HG02870 (cell line): ENCODE measurements at regions not wholly inside any gene's neighbourhood (a gene's known extent, or its start where the extent isn't known, plus 50 kb on each side); places are given as distances from the start of the nearest gene placed in this dataset.
"Not testable (repeated sequence)": the region's sequence is repeated elsewhere in the genome, so short reads cannot be mapped to it uniquely, and the experiment has no call there.

Experiments
- ATAC-seq: cut with Tn5 transposase; IDR thresholded peaks from one replicate; pipeline ENCODE4 v1.9.1; 2021; ENCODE audit warnings: mild to moderate bottlenecking, moderate library complexity; ENCODE audit not compliant: unreplicated experiment

DNA sequence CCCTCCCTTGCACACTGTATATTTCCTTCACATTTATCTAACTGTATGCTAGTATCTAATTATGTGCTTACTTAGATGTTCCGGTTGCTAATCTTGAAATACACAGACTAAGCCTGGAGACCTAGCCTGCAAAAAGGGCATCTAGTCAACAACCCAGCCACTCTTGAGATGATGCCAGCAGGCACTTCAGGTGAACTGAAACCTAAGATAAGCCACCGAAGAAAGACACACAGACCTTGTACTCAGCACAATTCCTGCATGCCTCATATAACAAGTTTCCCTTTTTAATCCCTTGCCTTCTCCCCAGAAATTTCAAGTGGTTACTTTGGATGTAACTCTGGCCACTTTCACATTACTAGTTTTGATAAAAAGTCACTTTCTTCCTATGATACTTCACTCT is 2506.6 kb downstream of the ARAP2 start:
- ATAC-seq, result no peak

DNA sequence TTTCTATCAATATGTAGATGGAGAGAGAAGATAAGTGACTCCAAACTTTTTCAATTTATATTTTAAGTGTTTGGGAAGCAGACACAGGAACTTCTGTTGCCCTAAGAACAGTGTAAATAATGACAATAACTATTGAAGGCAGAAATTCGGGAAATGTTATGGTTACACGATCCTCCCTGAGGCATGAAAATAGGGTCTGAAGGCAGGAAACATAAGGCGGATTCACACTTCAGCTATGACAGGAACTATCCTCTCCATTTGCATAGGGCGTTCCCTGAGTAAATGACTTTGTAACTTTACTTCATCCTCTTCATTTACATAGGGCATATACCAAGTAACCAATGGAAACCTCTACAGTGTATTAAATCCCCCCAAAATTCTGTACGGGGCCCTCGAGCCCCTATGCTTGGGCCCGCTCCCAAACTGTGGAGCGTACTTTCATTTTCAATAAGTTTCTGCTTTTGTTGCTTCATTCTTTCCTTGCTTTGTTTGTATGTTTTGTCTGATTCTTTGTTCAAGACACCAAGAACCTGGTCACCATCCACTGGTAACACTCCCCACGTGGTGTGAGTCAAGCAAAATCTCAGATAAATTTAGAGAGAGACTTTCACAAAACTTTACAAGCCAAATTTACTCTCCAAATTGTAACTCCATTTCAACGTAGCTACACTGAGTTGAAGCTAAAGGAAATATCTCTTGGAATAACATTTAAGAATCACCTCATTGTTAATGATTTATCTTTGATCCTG is 2504.3 kb downstream of the ARAP2 start:
- ATAC-seq, result no peak

DNA sequence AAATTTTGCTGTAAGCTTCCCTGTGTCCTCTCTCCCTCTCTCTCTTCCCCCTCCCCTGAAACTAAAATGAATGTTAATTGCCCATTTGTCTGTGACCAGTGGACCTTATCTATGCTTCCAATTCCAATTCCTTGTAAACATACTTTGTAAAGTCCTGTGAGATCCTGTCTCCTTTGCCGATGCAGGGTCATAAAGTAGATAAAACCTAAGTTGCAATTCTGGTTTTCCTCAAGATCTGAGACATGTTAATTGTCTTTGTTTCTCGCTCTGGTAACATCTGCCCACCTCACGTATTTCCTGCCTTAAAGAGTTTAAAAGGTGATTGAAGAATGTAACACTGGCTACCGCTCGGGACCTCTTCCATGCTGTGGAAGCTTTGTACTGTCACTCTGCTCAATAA is 2503.4 kb downstream of the ARAP2 start:
- ATAC-seq, result not testable (repeated sequence)

DNA sequence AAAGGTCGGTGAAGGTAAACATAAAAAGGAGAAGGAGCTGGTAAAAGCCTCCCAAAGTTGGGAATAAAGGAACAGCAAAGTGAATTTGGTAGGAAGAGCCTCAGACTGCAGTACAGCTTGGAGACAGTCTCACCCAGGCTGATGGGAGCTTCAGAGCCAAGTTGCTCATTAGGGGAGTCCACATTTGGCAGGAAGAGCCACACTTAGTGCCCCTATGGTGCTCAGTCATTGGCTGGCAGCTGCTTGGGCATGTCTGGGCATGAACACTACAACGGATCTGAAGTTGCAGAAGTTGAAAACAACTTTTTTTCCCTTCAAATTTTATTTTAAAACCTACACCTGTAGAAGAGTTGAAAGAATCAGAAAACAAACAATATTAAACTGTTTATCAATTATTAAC is 2497.3 kb downstream of the ARAP2 start:
- ATAC-seq, result peak; percentile 64

DNA sequence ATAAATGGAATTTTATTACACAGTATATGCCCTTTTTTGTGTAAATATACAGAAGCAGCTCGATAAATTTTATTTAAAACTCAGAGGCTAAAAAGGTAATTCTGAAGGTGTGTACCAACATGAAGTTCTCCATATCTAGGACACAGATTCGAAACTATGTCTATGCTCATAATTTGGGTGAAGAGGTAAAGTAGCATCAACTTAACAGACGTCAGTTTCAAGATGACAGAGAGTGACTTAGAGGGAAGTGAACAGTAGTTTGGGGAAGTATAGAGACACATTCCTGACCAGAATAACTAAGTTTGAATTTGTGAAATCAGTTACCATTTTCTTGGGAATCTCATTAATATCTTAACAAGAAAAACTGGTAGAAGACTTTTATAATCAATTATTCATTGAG is 2493.3 kb downstream of the ARAP2 start:
- ATAC-seq, result no peak

DNA sequence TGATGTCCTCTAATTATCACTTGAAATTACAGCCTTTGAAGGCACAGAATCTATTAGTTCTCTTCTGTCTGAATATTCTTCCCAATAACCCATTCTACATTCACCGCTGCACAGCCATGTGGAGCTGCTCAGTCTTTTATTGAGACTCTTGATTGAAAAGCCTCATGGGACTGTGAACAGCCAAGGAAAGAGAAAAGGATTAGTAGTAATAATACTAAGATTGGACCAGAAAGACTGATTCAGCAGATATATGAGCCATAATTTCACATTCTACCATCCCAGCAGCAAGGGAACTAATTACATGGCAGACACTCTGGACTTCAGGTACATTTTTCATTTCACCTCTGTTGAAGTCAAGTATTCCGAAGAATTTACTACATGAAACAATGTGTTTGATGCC is 2471.7 kb downstream of the ARAP2 start:
- ATAC-seq, result no peak

DNA sequence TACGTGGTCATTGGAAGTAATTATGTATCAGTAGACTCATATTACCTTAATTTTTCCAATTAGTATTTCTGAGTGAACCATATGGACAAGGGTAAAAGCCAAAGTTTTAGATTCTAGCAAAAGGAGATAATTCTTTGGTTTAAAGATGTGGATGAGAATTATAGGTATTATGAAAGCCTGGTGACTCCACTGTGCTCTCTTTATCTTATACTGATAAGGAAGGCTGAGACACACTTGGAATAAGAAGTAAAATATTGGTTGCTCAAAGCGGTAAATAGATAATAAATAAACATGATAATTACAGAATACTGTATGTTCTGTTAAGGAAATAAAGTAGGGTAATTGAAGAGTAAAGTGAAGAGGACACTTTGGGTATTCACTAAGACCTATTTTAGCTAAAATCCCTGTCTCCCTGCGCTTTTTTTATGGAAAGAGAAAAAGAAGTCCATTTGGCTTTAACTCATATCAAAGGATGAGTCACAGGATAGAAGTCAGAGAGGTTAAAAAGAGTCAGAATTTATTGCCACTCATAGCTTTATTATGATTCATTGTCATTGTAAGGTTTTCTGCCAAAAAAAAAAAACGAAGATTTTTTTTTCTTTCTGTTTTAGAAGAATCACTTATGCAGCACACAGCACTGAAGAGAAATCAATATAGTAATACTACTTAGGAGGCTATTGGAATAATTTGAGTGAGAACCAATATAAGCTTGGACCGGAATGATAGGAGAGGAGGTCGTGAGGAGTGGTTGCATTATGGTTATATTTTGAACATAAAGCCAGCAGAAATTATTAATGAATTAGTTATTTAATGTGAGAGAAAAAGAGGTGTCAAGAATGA is 2463.1 kb downstream of the ARAP2 start:
- no peak for ATAC-seq

DNA sequence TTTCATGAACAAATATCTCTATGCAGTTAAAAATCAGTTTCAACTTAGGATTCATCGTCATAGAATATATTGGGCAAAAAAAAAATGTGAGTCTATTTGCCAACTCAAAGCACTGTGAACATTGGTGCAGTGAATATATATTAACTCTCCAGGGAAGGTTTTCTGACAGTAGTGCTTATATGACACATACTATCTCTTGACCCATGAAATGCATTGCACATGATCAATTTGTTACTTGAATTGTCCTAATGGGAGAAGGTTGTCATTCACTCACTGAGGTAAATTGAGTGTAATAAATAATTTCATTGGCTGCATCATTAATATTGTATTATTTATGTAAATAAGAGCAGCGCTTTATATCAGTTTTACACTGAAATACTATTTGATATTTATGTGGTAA is 2458.5 kb downstream of the ARAP2 start:
- no peak for ATAC-seq

DNA sequence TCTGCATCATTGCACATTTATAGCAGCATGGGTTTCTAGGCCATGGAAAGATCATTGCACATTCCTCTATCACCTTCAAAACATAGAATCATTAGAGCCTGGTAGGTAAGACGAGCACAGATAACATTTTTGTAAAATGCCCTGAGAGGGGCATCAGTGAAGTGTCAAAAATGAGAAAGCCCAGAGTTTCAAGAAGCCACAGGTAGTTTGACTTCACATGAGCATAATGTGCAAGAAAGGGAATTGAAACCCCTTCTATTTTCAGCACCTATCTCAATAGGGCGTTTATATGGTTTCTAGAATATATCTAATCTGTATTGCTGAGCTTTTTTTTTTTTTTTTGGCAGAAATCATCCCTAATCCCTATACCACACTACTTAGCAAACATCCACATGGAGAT is 2441.7 kb downstream of the ARAP2 start:
- no peak for ATAC-seq

DNA sequence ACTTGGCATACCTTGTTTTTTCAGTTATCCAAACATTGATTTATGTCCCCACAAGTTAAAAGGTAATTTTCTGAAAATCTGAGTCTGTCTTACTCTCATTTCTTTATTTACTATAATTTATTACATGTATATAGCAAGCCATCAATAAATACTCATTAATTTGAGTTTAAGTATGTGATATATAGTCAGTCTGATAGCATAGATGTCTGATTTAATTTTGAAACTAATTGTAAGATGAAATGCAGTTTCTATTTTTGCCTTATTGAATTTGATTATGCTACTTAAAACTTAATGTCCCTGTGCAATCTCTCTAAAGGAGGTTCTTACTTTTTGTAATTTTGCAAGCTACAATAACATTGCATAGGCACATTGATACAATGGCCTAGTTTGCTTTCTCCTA is 2418.6 kb downstream of the ARAP2 start:
- no peak for ATAC-seq

DNA sequence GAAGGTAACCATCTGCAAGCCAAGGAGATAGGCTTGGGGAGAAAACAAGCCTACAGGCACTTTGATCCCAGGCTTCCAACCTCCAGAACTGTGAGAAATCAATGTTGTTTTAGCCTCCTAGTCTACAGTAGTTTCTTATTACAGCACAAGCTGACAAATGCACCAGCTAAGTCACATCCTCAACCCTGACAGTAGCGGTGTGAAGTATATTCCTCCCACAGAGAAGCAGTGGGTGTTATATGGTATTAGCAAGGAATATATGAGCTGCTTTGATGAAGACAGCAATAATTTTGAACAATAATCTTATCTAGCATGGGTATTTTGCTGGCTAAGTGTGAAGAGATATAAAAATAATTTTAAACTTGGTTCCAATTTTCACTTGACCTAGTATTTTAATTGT is 2415.0 kb downstream of the ARAP2 start:
- ATAC-seq, result not testable (repeated sequence)

DNA sequence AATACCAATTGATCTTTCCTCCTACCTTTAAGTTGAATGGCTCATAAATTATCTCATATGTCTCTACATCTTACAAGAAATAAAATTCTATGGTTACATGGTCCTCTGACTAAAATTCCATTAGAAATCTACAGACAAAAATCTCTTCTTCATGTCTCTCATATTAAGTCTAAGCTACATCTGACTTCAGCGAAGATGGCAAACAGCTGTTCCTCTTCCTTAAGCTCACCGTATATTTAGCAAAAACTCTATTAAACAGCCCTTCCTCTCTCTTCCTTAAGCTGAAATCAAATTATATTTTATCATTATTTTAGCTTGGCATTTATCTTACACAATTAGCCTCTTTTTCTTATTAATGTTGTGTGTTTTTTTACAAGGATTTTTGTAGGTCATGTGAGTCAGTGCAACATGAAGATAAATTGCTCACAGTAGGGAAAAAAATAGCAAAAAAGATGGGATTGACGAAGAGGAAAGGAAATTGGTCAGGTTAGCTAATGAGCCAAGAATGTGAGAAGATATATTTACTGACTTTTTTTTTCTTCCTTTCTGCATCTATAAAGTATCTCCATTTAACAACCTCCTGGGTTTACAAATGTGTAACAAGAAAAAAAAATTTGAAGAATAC is 2412.8 kb downstream of the ARAP2 start:
- no peak for ATAC-seq

DNA sequence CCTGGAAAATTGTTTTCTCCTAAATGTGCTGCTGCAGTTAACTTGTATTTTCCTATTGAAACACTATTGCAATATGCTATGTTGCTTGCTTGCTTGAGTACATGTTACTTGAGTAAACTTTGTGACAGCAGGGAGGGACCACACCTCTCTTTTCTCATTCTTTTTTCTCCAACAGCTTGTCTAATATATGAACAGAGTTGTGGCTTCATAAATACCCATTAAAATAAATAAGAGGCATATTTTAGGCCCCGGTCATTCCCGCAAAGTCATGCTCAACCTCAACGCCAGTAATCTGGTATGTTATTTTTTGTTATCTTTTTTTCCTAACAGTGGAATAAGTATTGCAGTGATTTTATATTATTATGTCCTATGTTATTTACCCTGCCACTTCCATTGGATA is 2408.6 kb downstream of the ARAP2 start:
- not testable (repeated sequence) for ATAC-seq

DNA sequence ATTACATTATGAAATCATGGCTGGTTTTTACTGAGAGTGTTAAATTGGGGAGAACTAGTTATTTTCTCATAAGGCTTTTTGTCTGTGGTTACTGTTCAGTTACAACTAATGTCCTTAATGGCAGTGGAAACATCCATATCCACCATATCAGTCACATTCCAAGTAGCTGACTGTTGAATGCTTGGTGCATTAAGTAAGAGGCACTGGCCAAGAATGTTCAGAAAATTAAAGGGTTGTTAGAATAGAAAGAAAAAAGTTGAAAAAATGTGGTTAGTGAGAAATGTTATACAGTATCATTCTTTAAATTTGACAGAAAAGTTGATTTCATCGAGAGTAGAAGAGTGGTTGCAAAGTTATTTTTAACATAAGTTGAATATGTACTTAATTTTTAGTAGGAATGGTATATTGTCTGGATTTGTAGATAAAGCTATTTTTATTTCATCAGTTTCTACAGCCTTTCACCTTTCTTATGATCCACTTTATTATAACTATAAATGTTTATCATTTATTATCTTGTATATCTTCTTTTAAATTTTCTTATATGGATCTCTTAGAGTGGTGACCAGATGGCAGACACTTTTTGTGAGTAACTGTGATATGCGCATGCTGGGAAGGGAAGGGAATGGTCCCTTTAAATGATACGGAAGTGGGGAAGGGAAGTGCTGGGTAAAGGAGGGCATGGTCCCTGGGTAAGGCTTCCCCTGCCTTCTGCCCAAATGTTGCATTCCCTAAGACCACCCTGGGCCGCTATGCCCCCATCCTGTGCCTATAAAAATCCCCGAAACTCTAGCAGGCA is 2407.1 kb downstream of the ARAP2 start:
- ATAC-seq, result no peak

DNA sequence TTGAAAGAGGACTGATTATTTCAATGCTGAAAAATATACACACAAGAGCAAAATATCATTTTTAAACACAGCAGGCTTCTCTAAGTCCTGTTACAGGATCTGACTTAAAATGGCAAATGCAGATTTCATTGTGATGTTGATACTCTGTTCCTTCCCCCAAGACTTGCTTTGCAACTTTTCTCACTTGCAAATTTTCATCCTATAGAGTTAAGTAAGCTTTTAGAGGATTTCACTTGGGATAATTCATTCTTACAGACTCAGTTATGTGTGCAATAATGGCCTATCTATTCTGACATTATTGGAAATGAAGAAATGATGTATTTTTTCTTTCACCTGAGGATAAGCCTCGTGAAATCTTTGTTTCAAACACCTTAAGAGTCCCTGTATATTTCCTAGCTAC is 2403.2 kb downstream of the ARAP2 start:
- ATAC-seq, result no peak

DNA sequence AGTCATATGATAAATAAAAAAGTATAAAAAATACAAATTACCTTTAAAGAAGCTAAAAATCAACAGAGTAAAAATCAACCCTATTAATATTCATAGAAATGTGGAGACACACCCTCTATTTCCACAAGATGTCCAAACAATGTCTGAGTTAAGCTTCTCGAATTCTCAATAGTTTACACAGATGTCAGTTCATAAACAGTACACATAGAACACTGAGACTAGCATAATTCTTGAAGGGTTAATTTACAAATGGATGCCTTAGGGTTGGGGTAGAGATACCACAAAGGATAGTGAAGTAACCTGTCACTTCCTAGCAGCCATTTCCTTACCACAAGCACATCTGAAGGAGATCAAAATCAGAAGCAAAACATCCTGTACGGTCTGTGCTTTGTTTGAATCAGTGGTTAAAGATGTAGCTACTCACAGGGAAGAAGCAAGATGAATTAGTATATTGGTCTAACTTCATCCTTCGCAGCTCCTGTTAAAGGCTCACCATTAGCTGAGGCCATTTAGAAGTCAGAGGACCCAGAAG is 2393.9 kb downstream of the ARAP2 start:
- no peak for ATAC-seq

DNA sequence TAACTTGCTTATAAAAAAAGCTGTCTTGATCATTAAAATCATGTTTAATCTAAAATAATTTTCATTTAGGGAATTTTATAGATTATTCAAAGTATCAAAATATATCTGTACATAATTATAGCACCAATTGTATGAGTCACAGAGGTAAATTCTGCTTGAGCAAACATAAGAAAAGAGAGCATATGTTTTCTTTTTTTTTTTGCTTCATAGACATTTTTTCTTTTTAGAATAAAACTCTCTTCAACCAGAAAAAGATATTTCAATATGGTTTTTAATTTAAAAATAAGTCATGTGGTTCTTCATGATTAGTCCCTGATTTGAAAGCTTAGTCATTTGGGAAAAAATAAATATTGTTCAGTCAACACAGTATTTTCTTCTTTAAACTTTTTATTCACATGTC is 2390.6 kb downstream of the ARAP2 start:
- ATAC-seq, result not testable (repeated sequence)

DNA sequence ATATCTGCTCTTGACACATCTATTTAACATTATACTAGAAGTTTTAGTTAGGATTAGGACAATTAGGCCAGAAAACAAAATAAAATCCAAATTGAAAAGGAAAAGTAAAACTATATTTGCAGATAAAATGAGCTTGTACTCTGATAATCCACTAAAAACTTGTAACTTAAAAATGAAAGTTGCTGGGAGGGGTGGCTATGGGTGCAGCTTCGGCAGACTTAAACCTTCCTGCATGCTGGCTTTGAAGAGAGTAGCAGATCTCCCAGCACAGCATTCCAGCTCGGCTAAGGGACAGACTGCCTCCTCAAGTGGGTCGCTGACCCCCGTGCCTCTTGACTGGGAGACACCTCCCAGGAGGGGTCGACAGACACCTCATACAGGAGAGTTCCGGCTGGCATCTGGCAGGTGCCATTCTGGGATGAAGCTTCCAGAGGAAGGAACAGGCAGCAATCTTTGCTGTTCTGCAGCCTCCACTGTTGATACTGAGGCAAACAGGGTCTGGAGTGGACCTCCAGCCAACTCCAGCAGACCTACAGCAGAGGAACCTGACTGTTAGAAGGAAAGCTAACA is 2379.9 kb downstream of the ARAP2 start:
- ATAC-seq, result no peak

DNA sequence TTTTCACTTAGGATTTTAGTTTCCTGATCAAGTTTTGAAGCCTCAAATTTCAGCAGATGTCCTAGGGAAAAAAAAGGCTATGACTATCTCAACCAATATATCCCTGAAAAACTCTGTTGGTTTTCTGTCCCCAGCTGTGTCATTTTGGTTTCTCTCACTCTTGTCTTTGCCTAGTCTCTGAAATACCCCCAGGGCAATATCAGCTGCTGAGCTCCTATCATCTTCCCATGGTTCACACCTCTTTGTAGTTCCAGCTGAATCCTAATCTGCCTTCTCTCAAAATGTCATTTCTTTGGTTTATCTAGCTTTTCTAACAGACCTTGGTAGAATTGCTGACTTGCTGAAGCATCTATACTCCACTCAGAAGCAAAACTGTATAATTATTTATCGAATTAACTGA is 2370.5 kb downstream of the ARAP2 start:
- ATAC-seq, result no peak

DNA sequence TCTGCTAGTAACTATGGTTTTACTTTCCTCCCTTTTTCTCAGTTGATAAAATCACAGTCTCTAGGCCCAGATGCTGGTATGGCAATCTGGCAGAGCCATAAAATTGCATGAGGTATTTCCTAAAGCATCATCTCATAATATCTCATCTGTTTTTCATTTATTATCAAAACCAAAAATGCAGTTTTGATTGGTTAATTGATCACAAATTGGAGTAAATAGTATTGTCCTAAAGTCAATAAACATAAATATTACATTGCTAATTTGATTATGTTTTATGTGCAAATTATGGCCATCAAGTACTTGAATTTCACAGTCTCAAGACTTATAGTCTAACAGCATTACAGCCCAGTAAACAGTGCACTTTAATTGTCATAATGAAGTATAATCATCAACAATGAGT is 2365.6 kb downstream of the ARAP2 start:
- ATAC-seq, result no peak

DNA sequence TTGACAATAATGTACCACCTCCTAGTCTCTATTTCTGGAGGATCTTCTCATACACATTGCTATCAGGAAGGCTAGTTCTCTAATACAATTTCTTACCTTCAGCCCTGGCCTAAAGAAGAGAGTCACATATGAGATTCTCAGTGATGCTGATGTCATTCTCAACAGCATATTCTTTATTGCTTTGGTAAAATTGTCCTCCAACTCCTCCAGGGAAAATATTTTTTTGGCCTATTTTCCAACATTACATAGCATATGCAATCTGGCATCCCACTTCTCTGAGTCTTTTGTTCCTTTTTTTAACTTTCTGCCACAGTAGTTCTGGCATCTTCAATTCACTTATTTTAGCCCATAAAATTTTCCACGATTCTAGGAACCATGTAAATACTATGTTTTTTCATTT is 2363.1 kb downstream of the ARAP2 start:
- ATAC-seq, result no peak
